ENCODE measurements at regions not wholly inside any gene's neighbourhood (a gene's known extent, or its start where the extent isn't known, plus 50 kb on each side); places are given as distances from the start of the nearest gene placed in this dataset.

DNA sequence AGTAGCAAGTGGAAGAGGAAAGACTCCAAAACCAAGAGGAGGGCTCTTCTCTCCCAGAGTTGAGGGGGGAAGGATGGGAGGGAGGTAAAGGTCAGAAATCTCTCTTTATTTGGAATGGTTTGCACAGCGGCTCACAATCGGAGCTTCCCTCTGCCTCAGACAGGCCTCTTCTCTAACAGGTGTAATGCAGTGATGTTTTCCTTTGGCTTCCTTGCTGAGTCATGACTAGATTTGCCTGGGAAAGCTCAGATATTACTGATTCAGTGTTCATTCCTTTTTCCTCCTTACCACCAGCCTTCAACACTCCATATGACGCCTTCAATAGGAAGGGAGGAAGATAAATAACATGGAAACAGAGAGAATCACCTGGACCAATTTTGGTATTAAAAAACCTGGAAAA, 136.6 kb downstream of the RNF152 start:
- Histone ChIP-seq H3K27me3 (replicated peaks; ENCODE audit: insufficient read depth) (no peaks in the 10 kb centered on the region), H3K4me3 (no peak overlapping the region), H3K4me1 (replicated peaks) (no peaks in the 10 kb centered on the region), H3K9me3 (no peaks in the 10 kb centered on the region), H3K27ac (no peak overlapping the region), H3K36me3 (no peaks in the 10 kb centered on the region)
- DNase-seq (ENCODE audit: low spot score): no peak
- WGBS: 93% methylated on average over 3 of the region's 3 CpGs
- intact Hi-C loops (cut with DNase I): no loop called here
- TF ChIP-seq POLR2AphosphoS5 (IDR thresholded peaks at IDR 0.05) (no peak), POLR2A (IDR thresholded peaks at IDR 0.05) (no peak)
- TF ChIP-seq, protein P1, sequence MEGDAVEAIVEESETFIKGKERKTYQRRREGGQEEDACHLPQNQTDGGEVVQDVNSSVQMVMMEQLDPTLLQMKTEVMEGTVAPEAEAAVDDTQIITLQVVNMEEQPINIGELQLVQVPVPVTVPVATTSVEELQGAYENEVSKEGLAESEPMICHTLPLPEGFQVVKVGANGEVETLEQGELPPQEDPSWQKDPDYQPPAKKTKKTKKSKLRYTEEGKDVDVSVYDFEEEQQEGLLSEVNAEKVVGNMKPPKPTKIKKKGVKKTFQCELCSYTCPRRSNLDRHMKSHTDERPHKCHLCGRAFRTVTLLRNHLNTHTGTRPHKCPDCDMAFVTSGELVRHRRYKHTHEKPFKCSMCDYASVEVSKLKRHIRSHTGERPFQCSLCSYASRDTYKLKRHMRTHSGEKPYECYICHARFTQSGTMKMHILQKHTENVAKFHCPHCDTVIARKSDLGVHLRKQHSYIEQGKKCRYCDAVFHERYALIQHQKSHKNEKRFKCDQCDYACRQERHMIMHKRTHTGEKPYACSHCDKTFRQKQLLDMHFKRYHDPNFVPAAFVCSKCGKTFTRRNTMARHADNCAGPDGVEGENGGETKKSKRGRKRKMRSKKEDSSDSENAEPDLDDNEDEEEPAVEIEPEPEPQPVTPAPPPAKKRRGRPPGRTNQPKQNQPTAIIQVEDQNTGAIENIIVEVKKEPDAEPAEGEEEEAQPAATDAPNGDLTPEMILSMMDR (IDR thresholded peaks at IDR 0.05): no peak

DNA sequence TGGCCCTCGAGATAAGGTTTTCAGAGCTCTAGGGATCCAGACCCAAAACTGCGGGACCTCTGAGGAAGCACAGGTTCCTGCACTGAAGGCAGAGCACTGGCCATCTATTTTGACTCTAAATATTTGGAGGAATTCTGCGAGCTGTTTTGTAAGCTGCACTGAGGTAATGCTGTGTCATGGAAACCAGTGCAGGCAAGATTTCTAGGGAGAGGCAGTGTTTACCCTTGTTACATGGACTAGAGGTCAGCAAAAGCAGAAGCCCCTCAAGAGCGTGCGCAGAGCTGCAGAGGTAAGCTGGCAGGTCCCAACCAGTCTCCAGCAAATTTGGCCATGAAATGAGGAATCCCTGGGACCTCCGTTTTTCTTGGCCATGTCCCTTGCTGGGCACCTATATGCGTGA, 137.3 kb downstream of the RNF152 start:
- no peaks in the 10 kb centered on the region for H3K36me3 ChIP-seq
- H3K27me3 ChIP-seq (replicated peaks; ENCODE audit: insufficient read depth): no peaks in the 10 kb centered on the region
- no peak overlapping the region for H3K27ac ChIP-seq
- 80% methylated on average over 7 of the region's 7 CpGs for WGBS
- no peak overlapping the region for H3K4me3 ChIP-seq
- no peaks in the 10 kb centered on the region for H3K4me1 ChIP-seq (replicated peaks)
- intact Hi-C loops (cut with DNase I): no loop called here
- TF ChIP-seq, protein P1 (IDR thresholded peaks at IDR 0.05): no peak
- no peak for TF ChIP-seq POLR2AphosphoS5 (IDR thresholded peaks at IDR 0.05)
- DNase-seq (ENCODE audit: low spot score): no peak
- H3K9me3 ChIP-seq: no peaks in the 10 kb centered on the region

DNA sequence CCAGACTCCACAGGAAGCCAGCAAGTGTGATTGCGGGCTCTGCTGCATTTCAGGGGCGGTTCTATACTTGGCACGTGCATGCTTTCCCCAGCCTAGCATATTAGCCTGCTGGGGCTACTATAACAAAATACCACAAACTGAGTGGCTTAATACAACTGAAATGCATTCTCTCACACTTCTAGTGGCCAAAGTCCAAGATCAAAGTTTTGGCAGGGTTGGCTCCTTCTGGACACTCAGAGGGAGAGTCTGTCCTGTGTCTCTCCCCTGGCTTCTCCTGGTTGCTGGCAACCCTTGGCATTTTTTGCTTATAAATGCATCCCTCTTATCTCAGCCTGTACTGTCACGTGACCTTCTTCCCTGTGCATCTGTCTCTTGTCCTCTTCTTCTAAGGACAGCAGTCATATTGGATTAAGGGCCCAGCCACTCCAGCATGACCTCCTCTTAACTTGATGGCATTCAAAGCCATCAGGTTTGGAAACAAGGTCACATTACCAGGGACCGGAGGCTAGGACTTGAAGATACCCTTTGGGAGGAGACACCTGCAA, 138.7 kb downstream of the RNF152 start:
- Histone ChIP-seq H3K9me3 (no peaks in the 10 kb centered on the region), H3K4me1 (replicated peaks) (no peaks in the 10 kb centered on the region), H3K27me3 (replicated peaks; ENCODE audit: insufficient read depth) (no peaks in the 10 kb centered on the region), H3K36me3 (no peaks in the 10 kb centered on the region), H3K27ac (no peak overlapping the region), H3K4me3 (no peak overlapping the region)
- TF ChIP-seq POLR2A (IDR thresholded peaks at IDR 0.05): no peak
- TF ChIP-seq, protein P1 (IDR thresholded peaks at IDR 0.05): no peak
- no peak for TF ChIP-seq POLR2AphosphoS5 (IDR thresholded peaks at IDR 0.05)
- DNase-seq (ENCODE audit: low spot score): no peak
- intact Hi-C loops (cut with DNase I): no loop called here
- WGBS: 88% methylated on average over 5 of the region's 5 CpGs

DNA sequence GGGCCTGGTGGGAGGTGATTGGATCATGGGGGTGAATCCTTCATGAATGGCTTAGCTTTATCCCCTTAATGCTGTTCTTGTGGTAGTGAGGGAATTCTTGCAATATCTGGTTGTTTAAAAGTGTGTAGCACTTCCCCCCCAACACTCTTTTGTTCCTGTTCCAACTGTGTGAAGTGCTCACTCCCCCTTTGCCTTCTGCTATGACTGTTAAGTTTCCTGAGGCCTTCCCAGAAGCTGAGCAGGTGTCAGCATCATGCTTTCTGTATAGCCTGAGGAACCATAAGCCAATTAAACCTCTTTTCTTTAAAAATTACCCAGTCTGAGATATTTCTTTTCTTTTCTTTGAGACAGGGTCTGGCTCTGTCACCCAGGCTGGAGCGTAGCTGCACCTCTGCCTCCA, 139.4 kb downstream of the RNF152 start:
- no peak for DNase-seq (ENCODE audit: low spot score)
- Histone ChIP-seq H3K27me3 (replicated peaks; ENCODE audit: insufficient read depth) (no peaks in the 10 kb centered on the region), H3K27ac (no peak overlapping the region), H3K36me3 (no peaks in the 10 kb centered on the region), H3K4me3 (no peak overlapping the region), H3K4me1 (replicated peaks) (no peaks in the 10 kb centered on the region), H3K9me3 (no peaks in the 10 kb centered on the region)
- intact Hi-C loops (cut with DNase I): no loop called here
- WGBS: 100% methylated on average over 1 of the region's 1 CpG
- no peak for TF ChIP-seq POLR2A (IDR thresholded peaks at IDR 0.05)
- TF ChIP-seq POLR2AphosphoS5 (IDR thresholded peaks at IDR 0.05): no peak
- TF ChIP-seq, protein P1 (IDR thresholded peaks at IDR 0.05): no peak

DNA sequence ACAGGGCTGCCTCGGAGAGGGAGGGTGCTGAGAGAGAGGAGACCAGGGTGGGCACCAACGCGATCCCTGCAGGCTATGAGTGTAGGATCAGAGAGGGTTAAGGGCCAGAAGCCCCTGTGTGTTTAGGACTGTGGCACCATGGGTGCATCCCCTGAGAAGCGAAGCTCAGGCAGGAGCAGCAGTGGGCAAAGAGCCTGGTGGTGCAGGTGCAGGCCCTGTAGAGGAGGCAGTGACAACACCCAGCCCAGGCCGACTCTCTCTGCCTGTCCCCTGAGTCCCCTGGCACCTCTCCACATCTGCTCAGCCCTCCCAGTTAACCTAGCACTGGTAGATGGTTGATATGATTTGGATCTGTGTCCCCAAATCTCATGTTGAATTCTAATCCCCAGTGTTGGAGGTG, 139.8 kb downstream of the RNF152 start:
- Histone ChIP-seq H3K9me3 (no peaks in the 10 kb centered on the region), H3K4me1 (replicated peaks) (no peaks in the 10 kb centered on the region), H3K36me3 (no peaks in the 10 kb centered on the region), H3K27ac (no peak overlapping the region), H3K4me3 (no peak overlapping the region), H3K27me3 (replicated peaks; ENCODE audit: insufficient read depth) (no peaks in the 10 kb centered on the region)
- TF ChIP-seq POLR2AphosphoS5 (IDR thresholded peaks at IDR 0.05) (no peak), POLR2A (IDR thresholded peaks at IDR 0.05) (no peak)
- TF ChIP-seq, protein P1 (IDR thresholded peaks at IDR 0.05): no peak
- WGBS: 72% methylated on average over 5 of the region's 5 CpGs
- DNase-seq (ENCODE audit: low spot score): no peak
- intact Hi-C loops (cut with DNase I): no loop called here

Data from prostate gland (tissue), 2 donors.